ENCODE measurements at regions not wholly inside any gene's neighbourhood (a gene's known extent, or its start where the extent isn't known, plus 50 kb on each side); places are given as distances from the start of the nearest gene placed in this dataset.

DNA sequence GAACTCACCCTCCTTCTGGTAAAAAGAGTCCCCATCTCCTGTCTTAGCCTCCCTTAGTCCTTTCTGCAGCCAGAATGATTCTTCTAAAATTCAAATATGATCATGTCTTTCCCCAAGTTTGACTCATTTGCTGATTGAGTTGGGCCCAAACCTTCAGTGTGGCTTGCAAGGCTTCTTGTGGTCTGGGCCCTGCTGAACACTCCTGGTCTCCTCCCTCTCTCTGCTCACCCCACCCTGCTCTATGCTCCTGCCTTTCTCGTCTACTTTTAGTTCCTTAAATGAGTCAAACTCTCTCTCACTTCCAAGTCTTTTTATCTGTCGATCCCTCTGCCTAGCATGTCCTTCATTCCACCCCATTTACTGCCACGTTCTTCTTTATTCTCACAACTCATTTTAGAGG is 72.6 kb downstream of the CCR1 start:
- Histone ChIP-seq H3K4me2 (ENCODE audit: low read depth, low read length) (no peak overlapping the region), H3K4me3 (replicated peaks in 1 of 3; ENCODE audit: insufficient read depth in 1 of 3, low read depth in 2 of 3, low read length in 3 of 3) (no peak overlapping the region), H3K9me3 (ENCODE audit: low read length) (no peaks in the 10 kb centered on the region), H4K20me1 (ENCODE audit: insufficient read depth, low read length) (no peaks in the 10 kb centered on the region), H3K27me3 (ENCODE audit: control insufficient read depth in 1 of 2, insufficient read depth in 2 of 2, low read length in 2 of 2) (peaks cover 0 to 2% of the 10 kb centered on the region in 2 experiments; a peak in 1 of 5 replicates), H3K36me3 (replicated peaks in 1 of 2; ENCODE audit: control insufficient read depth in 1 of 2, insufficient read depth in 2 of 2, low read length in 2 of 2) (no peaks in the 10 kb centered on the region), H3K4me1 (ENCODE audit: insufficient read depth, low read length) (no peaks in the 10 kb centered on the region), H3K79me2 (ENCODE audit: insufficient read depth, low read length) (no peaks in the 10 kb centered on the region), H3K9ac (ENCODE audit: insufficient read depth, low read depth, low read length) (no peak overlapping the region), H3K27ac (ENCODE audit: extremely low read length, insufficient read depth, low read length) (no peak overlapping the region), H2AFZ (ENCODE audit: low read length) (no peak overlapping the region)
- DNase-seq (ENCODE audit: low spot score) = no peak
- intact Hi-C loops (cut with micrococcal nuclease; ENCODE audit: unreplicated experiment) (no loop called here), in situ Hi-C loops (cut with HindIII; ENCODE audit: extremely low pct_ligation_motif_present, low pct_unique_long_range_greater_than_20kb) (no loop called here)
- ChIA-PET CTCF (ENCODE audit: low intra/inter-chr PET ratio, low total read pairs) (no interaction called here), POLR2A (no interaction called here)
- WGBS (ENCODE audit: low lambda C conversion rate) = 1% methylated on average over 3 of the region's 3 CpGs
- no peak for ATAC-seq
- no TSS peak for BruUV-seq (replicated peaks)
- FAIRE-seq = no peak
- TF ChIP-seq, protein P1, sequence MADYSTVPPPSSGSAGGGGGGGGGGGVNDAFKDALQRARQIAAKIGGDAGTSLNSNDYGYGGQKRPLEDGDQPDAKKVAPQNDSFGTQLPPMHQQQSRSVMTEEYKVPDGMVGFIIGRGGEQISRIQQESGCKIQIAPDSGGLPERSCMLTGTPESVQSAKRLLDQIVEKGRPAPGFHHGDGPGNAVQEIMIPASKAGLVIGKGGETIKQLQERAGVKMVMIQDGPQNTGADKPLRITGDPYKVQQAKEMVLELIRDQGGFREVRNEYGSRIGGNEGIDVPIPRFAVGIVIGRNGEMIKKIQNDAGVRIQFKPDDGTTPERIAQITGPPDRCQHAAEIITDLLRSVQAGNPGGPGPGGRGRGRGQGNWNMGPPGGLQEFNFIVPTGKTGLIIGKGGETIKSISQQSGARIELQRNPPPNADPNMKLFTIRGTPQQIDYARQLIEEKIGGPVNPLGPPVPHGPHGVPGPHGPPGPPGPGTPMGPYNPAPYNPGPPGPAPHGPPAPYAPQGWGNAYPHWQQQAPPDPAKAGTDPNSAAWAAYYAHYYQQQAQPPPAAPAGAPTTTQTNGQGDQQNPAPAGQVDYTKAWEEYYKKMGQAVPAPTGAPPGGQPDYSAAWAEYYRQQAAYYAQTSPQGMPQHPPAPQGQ (CRISPR knock-in tag; IDR thresholded peaks at IDR 0.05; ENCODE audit: borderline replicate concordance) = no peak
- TF ChIP-seq TBX3 (IDR thresholded peaks at IDR 0.05; ENCODE audit: borderline replicate concordance) (no peak), KDM4B (CRISPR knock-in tag; IDR thresholded peaks at IDR 0.05) (no peak), ELF1 (CRISPR knock-in tag; IDR thresholded peaks at IDR 0.05) (no peak), ZNF670 (CRISPR knock-in tag; IDR thresholded peaks at IDR 0.05; ENCODE audit: borderline replicate concordance) (no peak), MEIS1 (CRISPR knock-in tag; IDR thresholded peaks at IDR 0.05; ENCODE audit: borderline replicate concordance) (no peak), ZNF891 (CRISPR knock-in tag; IDR thresholded peaks at IDR 0.05) (no peak), YEATS4 (CRISPR knock-in tag; IDR thresholded peaks at IDR 0.05; ENCODE audit: borderline replicate concordance) (no peak), DBP (CRISPR knock-in tag; IDR thresholded peaks at IDR 0.05; ENCODE audit: not compliant biosample characterization) (no peak), SRY (CRISPR knock-in tag; IDR thresholded peaks at IDR 0.05) (no peak)
- TF ChIP-seq, protein P2, sequence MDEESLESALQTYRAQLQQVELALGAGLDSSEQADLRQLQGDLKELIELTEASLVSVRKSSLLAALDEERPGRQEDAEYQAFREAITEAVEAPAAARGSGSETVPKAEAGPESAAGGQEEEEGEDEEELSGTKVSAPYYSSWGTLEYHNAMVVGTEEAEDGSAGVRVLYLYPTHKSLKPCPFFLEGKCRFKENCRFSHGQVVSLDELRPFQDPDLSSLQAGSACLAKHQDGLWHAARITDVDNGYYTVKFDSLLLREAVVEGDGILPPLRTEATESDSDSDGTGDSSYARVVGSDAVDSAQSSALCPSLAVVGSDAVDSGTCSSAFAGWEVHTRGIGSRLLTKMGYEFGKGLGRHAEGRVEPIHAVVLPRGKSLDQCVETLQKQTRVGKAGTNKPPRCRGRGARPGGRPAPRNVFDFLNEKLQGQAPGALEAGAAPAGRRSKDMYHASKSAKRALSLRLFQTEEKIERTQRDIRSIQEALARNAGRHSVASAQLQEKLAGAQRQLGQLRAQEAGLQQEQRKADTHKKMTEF (CRISPR knock-in tag; IDR thresholded peaks at IDR 0.05) = no peak
- TF ChIP-seq, protein P3, sequence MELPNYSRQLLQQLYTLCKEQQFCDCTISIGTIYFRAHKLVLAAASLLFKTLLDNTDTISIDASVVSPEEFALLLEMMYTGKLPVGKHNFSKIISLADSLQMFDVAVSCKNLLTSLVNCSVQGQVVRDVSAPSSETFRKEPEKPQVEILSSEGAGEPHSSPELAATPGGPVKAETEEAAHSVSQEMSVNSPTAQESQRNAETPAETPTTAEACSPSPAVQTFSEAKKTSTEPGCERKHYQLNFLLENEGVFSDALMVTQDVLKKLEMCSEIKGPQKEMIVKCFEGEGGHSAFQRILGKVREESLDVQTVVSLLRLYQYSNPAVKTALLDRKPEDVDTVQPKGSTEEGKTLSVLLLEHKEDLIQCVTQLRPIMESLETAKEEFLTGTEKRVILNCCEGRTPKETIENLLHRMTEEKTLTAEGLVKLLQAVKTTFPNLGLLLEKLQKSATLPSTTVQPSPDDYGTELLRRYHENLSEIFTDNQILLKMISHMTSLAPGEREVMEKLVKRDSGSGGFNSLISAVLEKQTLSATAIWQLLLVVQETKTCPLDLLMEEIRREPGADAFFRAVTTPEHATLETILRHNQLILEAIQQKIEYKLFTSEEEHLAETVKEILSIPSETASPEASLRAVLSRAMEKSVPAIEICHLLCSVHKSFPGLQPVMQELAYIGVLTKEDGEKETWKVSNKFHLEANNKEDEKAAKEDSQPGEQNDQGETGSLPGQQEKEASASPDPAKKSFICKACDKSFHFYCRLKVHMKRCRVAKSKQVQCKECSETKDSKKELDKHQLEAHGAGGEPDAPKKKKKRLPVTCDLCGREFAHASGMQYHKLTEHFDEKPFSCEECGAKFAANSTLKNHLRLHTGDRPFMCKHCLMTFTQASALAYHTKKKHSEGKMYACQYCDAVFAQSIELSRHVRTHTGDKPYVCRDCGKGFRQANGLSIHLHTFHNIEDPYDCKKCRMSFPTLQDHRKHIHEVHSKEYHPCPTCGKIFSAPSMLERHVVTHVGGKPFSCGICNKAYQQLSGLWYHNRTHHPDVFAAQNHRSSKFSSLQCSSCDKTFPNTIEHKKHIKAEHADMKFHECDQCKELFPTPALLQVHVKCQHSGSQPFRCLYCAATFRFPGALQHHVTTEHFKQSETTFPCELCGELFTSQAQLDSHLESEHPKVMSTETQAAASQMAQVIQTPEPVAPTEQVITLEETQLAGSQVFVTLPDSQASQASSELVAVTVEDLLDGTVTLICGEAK (IDR thresholded peaks at IDR 0.05) = no peak
- TF ChIP-seq, protein P3 (CRISPR knock-in tag; IDR thresholded peaks at IDR 0.05) = no peak

Measured in HepG2 (cell line).